MM.1S (cell line): ENCODE measurements at regions not wholly inside any gene's neighbourhood (a gene's known extent, or its start where the extent isn't known, plus 50 kb on each side); places are given as distances from the start of the nearest gene placed in this dataset.

Experiments
- EZH2 ChIP-seq: fragments of 300-600 bp; sonication (generic); optimal IDR thresholded peaks from 2 replicates; pipeline ENCODE3; 2017; ENCODE audit warnings: low read depth, mild to moderate bottlenecking, antibody characterized with exemption, low read length, mixed read lengths
- EZH2phosphoT487 ChIP-seq: fragments of 300-600 bp; sonication (generic); IDR thresholded peaks from 2 replicates; pipeline ENCODE4 v1.6.1; 2018; ENCODE audit warnings: antibody characterized with exemption, low read length
- TF ChIP-seq, protein P1 (sequence below): fragments of 300-600 bp; sonication (generic); IDR thresholded peaks from 2 replicates; pipeline ENCODE4 v1.5.1; 2016; ENCODE audit warnings: antibody characterized with exemption, low read length, mixed read lengths

DNA sequence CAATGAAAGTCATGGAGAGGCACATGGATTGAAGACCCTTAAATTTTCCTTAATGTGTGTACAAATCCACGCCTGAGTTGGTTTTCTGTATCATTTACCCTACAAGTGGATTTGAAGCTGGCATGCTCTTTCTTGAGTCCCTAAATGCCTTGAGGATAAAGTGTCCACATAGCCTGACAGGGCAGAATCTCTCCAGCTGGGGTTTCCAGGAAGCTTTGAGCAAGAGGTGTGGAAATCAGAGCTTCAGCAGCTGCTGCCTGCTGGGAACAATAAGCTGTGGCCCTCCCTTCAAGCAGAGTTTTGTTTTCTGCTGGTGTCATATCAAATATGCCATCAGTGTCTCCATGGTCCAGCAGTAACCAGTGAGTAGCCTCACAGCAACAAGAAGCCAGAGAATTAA is 120.3 kb upstream of the SERTM1 start:
- TF ChIP-seq, protein P1, sequence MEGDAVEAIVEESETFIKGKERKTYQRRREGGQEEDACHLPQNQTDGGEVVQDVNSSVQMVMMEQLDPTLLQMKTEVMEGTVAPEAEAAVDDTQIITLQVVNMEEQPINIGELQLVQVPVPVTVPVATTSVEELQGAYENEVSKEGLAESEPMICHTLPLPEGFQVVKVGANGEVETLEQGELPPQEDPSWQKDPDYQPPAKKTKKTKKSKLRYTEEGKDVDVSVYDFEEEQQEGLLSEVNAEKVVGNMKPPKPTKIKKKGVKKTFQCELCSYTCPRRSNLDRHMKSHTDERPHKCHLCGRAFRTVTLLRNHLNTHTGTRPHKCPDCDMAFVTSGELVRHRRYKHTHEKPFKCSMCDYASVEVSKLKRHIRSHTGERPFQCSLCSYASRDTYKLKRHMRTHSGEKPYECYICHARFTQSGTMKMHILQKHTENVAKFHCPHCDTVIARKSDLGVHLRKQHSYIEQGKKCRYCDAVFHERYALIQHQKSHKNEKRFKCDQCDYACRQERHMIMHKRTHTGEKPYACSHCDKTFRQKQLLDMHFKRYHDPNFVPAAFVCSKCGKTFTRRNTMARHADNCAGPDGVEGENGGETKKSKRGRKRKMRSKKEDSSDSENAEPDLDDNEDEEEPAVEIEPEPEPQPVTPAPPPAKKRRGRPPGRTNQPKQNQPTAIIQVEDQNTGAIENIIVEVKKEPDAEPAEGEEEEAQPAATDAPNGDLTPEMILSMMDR = no peak
- TF ChIP-seq EZH2 (no peak), EZH2phosphoT487 (no peak)
